GM23248 (cell line): ENCODE measurements at regions not wholly inside any gene's neighbourhood (a gene's known extent, or its start where the extent isn't known, plus 50 kb on each side); places are given as distances from the start of the nearest gene placed in this dataset.

Experiments used
- DNase-seq: peaks from one replicate; pipeline ENCODE4 v3.0.0-alpha.2; 2015
- H2AFZ ChIP-seq: fragments of 200-600 bp; sonication (generic); 2 replicates; pipeline ENCODE4 v1.6.1; 2016; ENCODE audit warnings: antibody characterized with exemption
- H3F3A ChIP-seq: fragments of 200-600 bp; sonication (generic); 2 replicates; pipeline ENCODE4 v1.6.1; 2016; ENCODE audit warnings: mild to moderate bottlenecking, antibody characterized with exemption, mixed run types; ENCODE audit not compliant: insufficient read depth
- H3K27ac ChIP-seq: fragments of 200-600 bp; sonication (generic); 2 replicates; pipeline ENCODE4 v1.5.1; 2016; ENCODE audit warnings: mild to moderate bottlenecking
- H3K27me3 ChIP-seq: fragments of 200-600 bp; sonication (generic); replicated peaks from 2 replicates; pipeline ENCODE4 v1.6.1; 2016; ENCODE audit warnings: mild to moderate bottlenecking; ENCODE audit not compliant: insufficient read depth
- H3K36me3 ChIP-seq: fragments of 200-600 bp; sonication (generic); 2 replicates; pipeline ENCODE4 v1.6.1; 2016; ENCODE audit warnings: low read depth, mild to moderate bottlenecking
- H3K4me1 ChIP-seq: fragments of 200-600 bp; sonication (generic); 2 replicates; pipeline ENCODE4 v1.6.1; 2016; ENCODE audit warnings: mild to moderate bottlenecking; ENCODE audit not compliant: insufficient read depth
- H3K4me2 ChIP-seq: fragments of 200-600 bp; sonication (generic); one replicate; pipeline ENCODE4 v1.6.1; 2016; ENCODE audit warnings: mild to moderate bottlenecking; ENCODE audit not compliant: unreplicated experiment
- H3K4me3 ChIP-seq: fragments of 200-600 bp; sonication (generic); 2 replicates; pipeline ENCODE4 v1.5.1; 2016; ENCODE audit warnings: mild to moderate bottlenecking
- H3K79me2 ChIP-seq: fragments of 200-600 bp; sonication (generic); 2 replicates; pipeline ENCODE4 v1.6.1; 2016; ENCODE audit warnings: mild to moderate bottlenecking; ENCODE audit not compliant: insufficient read depth
- H3K9ac ChIP-seq: fragments of 200-600 bp; sonication (generic); 2 replicates; pipeline ENCODE4 v1.6.1; 2016; ENCODE audit warnings: mild to moderate bottlenecking
- H3K9me2 ChIP-seq: fragments of 200-600 bp; sonication (generic); 2 replicates; pipeline ENCODE4 v1.6.1; 2016; ENCODE audit warnings: mixed run types, mild to moderate bottlenecking, moderate library complexity; ENCODE audit not compliant: insufficient read depth
- H3K9me3 ChIP-seq: fragments of 200-600 bp; sonication (generic); one replicate; pipeline ENCODE4 v1.6.1; 2017; ENCODE audit warnings: low read depth
- H4K20me1 ChIP-seq: fragments of 200-600 bp; sonication (generic); 2 replicates; pipeline ENCODE4 v1.6.0; 2016; ENCODE audit not compliant: insufficient read depth
- EZH2 ChIP-seq: fragments of 200-600 bp; sonication (generic); IDR thresholded peaks from 2 replicates; pipeline ENCODE4 v1.6.1; 2018; ENCODE audit warnings: antibody characterized with exemption, mild to moderate bottlenecking; ENCODE audit not compliant: insufficient read depth, poor library complexity, severe bottlenecking
- EZH2phosphoT487 ChIP-seq: fragments of 200-600 bp; sonication (generic); IDR thresholded peaks from 2 replicates; pipeline ENCODE4 v1.6.1; 2018; ENCODE audit warnings: antibody characterized with exemption, moderate library complexity, mild to moderate bottlenecking, low read depth; ENCODE audit not compliant: insufficient read depth
- WGBS, 2 experiments: methylation state at CpG; one replicate each; pipeline ENCODE4 v1.1.6; 2015 to 2017; ENCODE audit warnings: low lambda C conversion rate in 2 of 2, low coverage in 1 of 2; ENCODE audit errors: missing lambda C conversion rate in 2 of 2; 5-methylcytosine and 5-hydroxymethylcytosine counted together
- in situ Hi-C: fragments of 300-500 bp; cut with MboI; formaldehyde crosslinking; loops from 2 replicates; pipeline ENCODE4 v1.15.0; 2020

DNA sequence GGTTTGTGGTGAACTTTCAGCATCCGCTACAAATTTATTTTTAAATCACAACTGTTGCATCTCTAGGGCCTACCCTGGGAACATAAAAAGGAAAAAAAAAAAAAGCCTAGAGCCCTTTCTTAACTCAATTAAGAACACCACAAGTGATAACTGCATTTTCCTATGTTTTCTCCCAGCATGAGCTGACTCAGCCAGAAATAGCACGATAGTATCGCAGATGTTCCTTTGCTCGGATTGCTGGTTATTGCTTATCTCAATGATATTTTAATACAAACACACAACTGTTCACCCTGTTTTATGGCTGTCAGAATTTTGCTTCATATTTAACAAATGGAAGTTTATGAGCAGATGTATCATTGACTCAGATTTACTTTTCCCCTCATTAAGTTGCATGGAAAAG, 251.8 kb upstream of the SUCLG2 start:
- DNase-seq = no peak
- H3K79me2 ChIP-seq = no peaks in the 10 kb centered on the region
- H3K27me3 ChIP-seq = no peaks in the 10 kb centered on the region
- H3K4me2 ChIP-seq = no peak overlapping the region
- H3F3A ChIP-seq = no peaks in the 10 kb centered on the region
- H3K9ac ChIP-seq = no peak overlapping the region
- in situ Hi-C loops = no loop called here
- no peak overlapping the region for H3K4me3 ChIP-seq
- 48 to 61% methylated on average over 4 of the region's 4 CpGs for WGBS, 2 experiments
- TF ChIP-seq EZH2phosphoT487 (no peak), EZH2 (no peak)
- H3K36me3 ChIP-seq = no peaks in the 10 kb centered on the region
- no peaks in the 10 kb centered on the region for H4K20me1 ChIP-seq
- H2AFZ ChIP-seq = no peak overlapping the region
- no peaks in the 10 kb centered on the region for H3K4me1 ChIP-seq
- no peaks in the 10 kb centered on the region for H3K9me2 ChIP-seq
- H3K9me3 ChIP-seq = no peaks in the 10 kb centered on the region
- H3K27ac ChIP-seq = no peak overlapping the region

DNA sequence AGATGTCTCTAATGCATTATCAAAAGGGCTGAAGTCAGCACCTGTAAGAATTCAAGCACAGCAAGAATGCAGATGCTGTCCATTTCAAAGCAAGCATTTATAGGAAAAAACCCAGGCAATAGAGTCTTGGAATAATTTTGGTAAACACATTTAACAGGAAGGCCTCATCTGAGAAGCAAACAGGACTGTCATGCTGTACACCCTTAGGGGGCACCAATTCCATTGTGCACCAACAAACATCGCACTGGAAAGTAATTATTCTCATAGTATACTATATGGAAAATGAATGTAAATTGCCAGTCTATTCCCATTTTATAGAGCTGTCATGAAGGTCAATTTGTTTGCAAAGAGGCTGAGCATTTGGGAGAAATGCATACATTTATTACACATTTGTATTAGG, 247.3 kb upstream of the SUCLG2 start:
- no peak overlapping the region for H2AFZ ChIP-seq
- in situ Hi-C loops = no loop called here
- WGBS, 2 experiments = 42 to 56% methylated on average over 1 of the region's 1 CpG
- H3K4me3 ChIP-seq = no peak overlapping the region
- H3K79me2 ChIP-seq = no peaks in the 10 kb centered on the region
- no peak overlapping the region for H3K27ac ChIP-seq
- H3K4me1 ChIP-seq = no peaks in the 10 kb centered on the region
- no peak overlapping the region for H3K9ac ChIP-seq
- DNase-seq = no peak
- H4K20me1 ChIP-seq = no peaks in the 10 kb centered on the region
- H3K4me2 ChIP-seq = no peak overlapping the region
- no peaks in the 10 kb centered on the region for H3K36me3 ChIP-seq
- H3K9me3 ChIP-seq = no peaks in the 10 kb centered on the region
- no peaks in the 10 kb centered on the region for H3K9me2 ChIP-seq
- H3K27me3 ChIP-seq = no peaks in the 10 kb centered on the region
- no peak for TF ChIP-seq EZH2
- TF ChIP-seq EZH2phosphoT487 = no peak
- no peaks in the 10 kb centered on the region for H3F3A ChIP-seq

GRCh38 chr3:67898916-67899315, 244.5 kb upstream of the SUCLG2 start:
- no peaks in the 10 kb centered on the region for H3F3A ChIP-seq
- no peaks in the 10 kb centered on the region for H3K4me1 ChIP-seq
- no peak for DNase-seq
- no peaks in the 10 kb centered on the region for H3K9me2 ChIP-seq
- TF ChIP-seq EZH2phosphoT487 (no peak), EZH2 (no peak)
- no peak overlapping the region for H3K27ac ChIP-seq
- H3K9ac ChIP-seq = no peak overlapping the region
- in situ Hi-C loops = no loop called here
- no peak overlapping the region for H3K4me3 ChIP-seq
- H4K20me1 ChIP-seq = no peaks in the 10 kb centered on the region
- 4 to 15% methylated on average over 1 of the region's 1 CpG for WGBS, 2 experiments
- H3K36me3 ChIP-seq = no peaks in the 10 kb centered on the region
- H2AFZ ChIP-seq = no peak overlapping the region
- no peaks in the 10 kb centered on the region for H3K9me3 ChIP-seq
- H3K79me2 ChIP-seq = no peaks in the 10 kb centered on the region
- no peak overlapping the region for H3K4me2 ChIP-seq
- no peaks in the 10 kb centered on the region for H3K27me3 ChIP-seq

GRCh38 chr3:67897351-67898336, 243.2 kb upstream of the SUCLG2 start:
- peak; percentile 0 for DNase-seq
- WGBS, 2 experiments = 19 to 26% methylated on average over 15 of the region's 15 CpGs
- Histone ChIP-seq H3K27me3 (no peaks in the 10 kb centered on the region), H3K4me2 (no peak overlapping the region), H3K27ac (no peak overlapping the region), H3K4me3 (no peak overlapping the region), H4K20me1 (no peaks in the 10 kb centered on the region), H3F3A (no peaks in the 10 kb centered on the region), H2AFZ (no peak overlapping the region), H3K9me2 (no peaks in the 10 kb centered on the region), H3K36me3 (no peaks in the 10 kb centered on the region), H3K4me1 (no peaks in the 10 kb centered on the region), H3K9me3 (no peaks in the 10 kb centered on the region), H3K9ac (no peak overlapping the region), H3K79me2 (no peaks in the 10 kb centered on the region)
- no peak for TF ChIP-seq EZH2phosphoT487
- TF ChIP-seq EZH2 = no peak
- in situ Hi-C loops = no loop called here
